ENCODE measurements at regions not wholly inside any gene's neighbourhood (a gene's known extent, or its start where the extent isn't known, plus 50 kb on each side); places are given as distances from the start of the nearest gene placed in this dataset.
"Not testable (repeated sequence)": the region's sequence is repeated elsewhere in the genome, so short reads cannot be mapped to it uniquely, and the experiment has no call there.

- TF ChIP-seq CTCF, POLR2A, POLR2AphosphoS5 (IDR thresholded peaks at IDR 0.05): not testable (repeated sequence)
These were observed 64.1 kb upstream of the PPP3CA start for GRCh38 chr4:101411281-101411910.
